H9 (cell line): ENCODE measurements at regions not wholly inside any gene's neighbourhood (a gene's known extent, or its start where the extent isn't known, plus 50 kb on each side); places are given as distances from the start of the nearest gene placed in this dataset.

Source experiments
- DNase-seq: peaks from one replicate; pipeline ENCODE4 v3.0.0-alpha.2; 2017
- H2AFZ ChIP-seq: one replicate; pipeline ENCODE4 v1.6.1; 2013; ENCODE audit warnings: mild to moderate bottlenecking, low read length, control low read depth, moderate library complexity
- H2AK5ac ChIP-seq: 2 replicates; pipeline ENCODE4 v1.6.1; 2013; ENCODE audit warnings: low read length, control low read depth, mixed read lengths; ENCODE audit not compliant: insufficient read length
- H2BK120ac ChIP-seq: one replicate; pipeline ENCODE4 v1.6.1; 2013; ENCODE audit warnings: low read depth, mild to moderate bottlenecking, low read length, control low read depth, inconsistent platforms; ENCODE audit not compliant: poor library complexity, severe bottlenecking
- H2BK12ac ChIP-seq: 2 replicates; pipeline ENCODE4 v1.6.1; 2013; ENCODE audit warnings: low read length, control low read depth, mixed read lengths, low read depth; ENCODE audit not compliant: insufficient read length
- H2BK15ac ChIP-seq: 2 replicates; pipeline ENCODE4 v1.6.1; 2013; ENCODE audit warnings: low read depth, low read length, control low read depth
- H2BK20ac ChIP-seq: one replicate; pipeline ENCODE4 v1.6.1; 2013; ENCODE audit warnings: low read depth, mild to moderate bottlenecking, low read length, control low read depth, inconsistent platforms; ENCODE audit not compliant: poor library complexity, severe bottlenecking
- H2BK5ac ChIP-seq: 2 replicates; pipeline ENCODE4 v1.6.1; 2013; ENCODE audit warnings: low read length, control low read depth, mixed read lengths; ENCODE audit not compliant: insufficient read length
- H3K14ac ChIP-seq: 2 replicates; pipeline ENCODE4 v1.6.1; 2013; ENCODE audit warnings: low read length, control low read depth; ENCODE audit not compliant: insufficient read depth
- H3K18ac ChIP-seq: 2 replicates; pipeline ENCODE4 v1.6.1; 2013; ENCODE audit warnings: low read depth, mild to moderate bottlenecking, mixed read lengths, low read length, control low read depth; ENCODE audit not compliant: insufficient read length
- H3K23ac ChIP-seq: 2 replicates; pipeline ENCODE4 v1.6.1; 2013; ENCODE audit warnings: low read length, control low read depth, mixed read lengths, low read depth; ENCODE audit not compliant: insufficient read length
- H3K23me2 ChIP-seq: 2 replicates; pipeline ENCODE4 v1.6.1; 2013; ENCODE audit warnings: low read depth, mild to moderate bottlenecking, mixed read lengths, low read length, control low read depth; ENCODE audit not compliant: insufficient read length, poor library complexity, severe bottlenecking
- H3K27ac ChIP-seq: 2 replicates; pipeline ENCODE4 v1.5.1; 2013; ENCODE audit warnings: low read length, control low read depth, mixed read lengths, low read depth; ENCODE audit not compliant: insufficient read length
- H3K27me3 ChIP-seq: 2 replicates; pipeline ENCODE4 v1.6.1; 2013; ENCODE audit warnings: low read length, control low read depth, inconsistent platforms; ENCODE audit not compliant: insufficient read depth
- H3K4ac ChIP-seq: 2 replicates; pipeline ENCODE4 v1.6.1; 2013; ENCODE audit warnings: low read depth, mild to moderate bottlenecking, control low read depth, inconsistent platforms, low read length, moderate library complexity
- H3K4me1 ChIP-seq: 2 replicates; pipeline ENCODE4 v1.6.1; 2013; ENCODE audit warnings: low read length, control low read depth, inconsistent platforms; ENCODE audit not compliant: insufficient read depth
- H3K4me2 ChIP-seq: 2 replicates; pipeline ENCODE4 v1.6.1; 2013; ENCODE audit warnings: low read length, control low read depth, mixed read lengths; ENCODE audit not compliant: insufficient read length, insufficient read depth
- H3K56ac ChIP-seq: 2 replicates; pipeline ENCODE4 v1.6.1; 2013; ENCODE audit warnings: low read depth, mild to moderate bottlenecking, mixed read lengths, low read length, control low read depth; ENCODE audit not compliant: insufficient read length
- H3K79me1 ChIP-seq: 2 replicates; pipeline ENCODE4 v1.6.1; 2013; ENCODE audit warnings: low read depth, mild to moderate bottlenecking, moderate library complexity, low read length, control low read depth, inconsistent platforms; ENCODE audit not compliant: insufficient read depth, poor library complexity, severe bottlenecking
- H3K79me2 ChIP-seq: 2 replicates; pipeline ENCODE4 v1.6.1; 2013; ENCODE audit warnings: low read length, control low read depth, inconsistent platforms; ENCODE audit not compliant: insufficient read depth
- H3K9ac ChIP-seq: 2 replicates; pipeline ENCODE4 v1.6.1; 2013; ENCODE audit warnings: low read length, control low read depth, mixed read lengths; ENCODE audit not compliant: insufficient read length; ENCODE audit errors: extremely low read depth
- H3K9me3 ChIP-seq: one replicate; pipeline ENCODE4 v1.6.1; 2013; ENCODE audit warnings: low read depth, low read length, inconsistent platforms; ENCODE audit not compliant: control insufficient read depth
- H3T11ph ChIP-seq: one replicate; pipeline ENCODE4 v1.6.1; 2013; ENCODE audit warnings: mild to moderate bottlenecking, low read length, control low read depth, inconsistent platforms
- H4K20me1 ChIP-seq: one replicate; pipeline ENCODE4 v1.6.1; 2013; ENCODE audit not compliant: control insufficient read depth, insufficient read length, insufficient read depth
- H4K5ac ChIP-seq: 2 replicates; pipeline ENCODE4 v1.6.1; 2013; ENCODE audit warnings: low read depth, mild to moderate bottlenecking, mixed read lengths, low read length, control low read depth; ENCODE audit not compliant: insufficient read length
- H4K8ac ChIP-seq: replicated peaks from 2 replicates; pipeline ENCODE4 v1.6.1; 2013; ENCODE audit warnings: low read length, control low read depth, mixed read lengths, low read depth; ENCODE audit not compliant: insufficient read length
- H4K91ac ChIP-seq: 2 replicates; pipeline ENCODE4 v1.6.1; 2013; ENCODE audit warnings: low read depth, mild to moderate bottlenecking, moderate library complexity, mixed read lengths, low read length, control low read depth; ENCODE audit not compliant: insufficient read length
- H3K27ac Mint-ChIP-seq, 3 experiments: 2 replicates in 2 of 3; 3 replicates in 1 of 3; pipeline ENCODE4 v1.8.0; 2020 to 2021; ENCODE audit warnings: mixed read lengths in 3 of 3, mild to moderate bottlenecking in 1 of 3, moderate library complexity in 1 of 3
- H3K27me3 Mint-ChIP-seq: 2 replicates; pipeline ENCODE4 v1.8.0; 2021; ENCODE audit warnings: low read depth, mild to moderate bottlenecking, moderate library complexity, mixed read lengths
- H3K36me3 Mint-ChIP-seq, 3 experiments: 2 replicates in 2 of 3; 3 replicates in 1 of 3; pipeline ENCODE4 v1.8.0; 2020 to 2021; ENCODE audit warnings: low read depth in 3 of 3, mixed read lengths in 3 of 3; ENCODE audit not compliant: insufficient read depth in 1 of 3
- H3K4me1 Mint-ChIP-seq, 2 experiments: 2 replicates each; pipeline ENCODE4 v1.8.0; 2020; ENCODE audit warnings: mixed read lengths in 2 of 2
- H3K4me3 Mint-ChIP-seq, 2 experiments: 2 replicates in 1 of 2; 3 replicates in 1 of 2; pipeline ENCODE4 v1.8.0; 2020 to 2021; ENCODE audit warnings: mild to moderate bottlenecking in 2 of 2, mixed read lengths in 2 of 2, moderate library complexity in 1 of 2
- H3K9me3 Mint-ChIP-seq, 2 experiments: 2 replicates in 1 of 2; 3 replicates in 1 of 2; pipeline ENCODE4 v1.8.0; 2020; ENCODE audit warnings: mild to moderate bottlenecking in 2 of 2, mixed read lengths in 2 of 2, moderate library complexity in 1 of 2
- CTCF ChIP-seq: fragments of 200-600 bp; sonication (generic); conservative IDR thresholded peaks from 3 replicates; pipeline ENCODE4 v1.8.0; 2021; ENCODE audit warnings: antibody characterized with exemption, mild to moderate bottlenecking
- WGBS: extraction: QIAGEN DNeasy Blood & Tissue Kit; methylation state at CpG from one replicate; pipeline ENCODE4 v1.1.7; 2013; ENCODE audit warnings: missing lambda C conversion rate, low lambda C conversion rate, mixed read lengths; ENCODE audit not compliant: insufficient read length; ENCODE audit errors: extremely low coverage; 5-methylcytosine and 5-hydroxymethylcytosine counted together

DNA sequence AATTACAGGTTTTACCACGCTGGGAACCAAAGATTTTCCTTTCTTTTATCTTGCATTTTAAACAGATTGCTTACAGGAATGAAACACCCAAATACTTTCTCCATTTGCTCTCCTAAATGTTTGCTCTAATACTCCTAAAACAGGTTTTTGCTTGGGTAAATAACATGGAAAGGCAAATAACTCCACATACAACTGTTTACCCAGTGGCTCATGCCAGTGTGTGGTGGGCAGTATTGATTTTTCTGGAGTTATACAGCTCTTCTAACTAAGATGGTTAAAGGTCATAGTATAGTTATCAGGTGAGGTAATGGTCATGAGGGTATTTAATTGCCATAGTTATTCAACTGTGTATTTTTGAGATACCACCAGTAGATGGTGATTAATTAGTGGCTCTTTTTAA is 61.2 kb upstream of the RAB27B start:
- no peak overlapping the region for H3K9ac ChIP-seq
- WGBS: no CpG with 5 or more reads among the region's 1 CpG
- Mint-ChIP-seq H3K4me1 (peaks cover 31 to 41% of the 10 kb centered on the region in 2 experiments), H3K4me3 (no peak overlapping the region), H3K27ac (no peak overlapping the region), H3K9me3 (no peaks in the 10 kb centered on the region), H3K27me3 (no peaks in the 10 kb centered on the region), H3K36me3 (no peaks in the 10 kb centered on the region; a peak in 1 of 7 replicates)
- no peak overlapping the region for H3K27ac ChIP-seq
- no peak for TF ChIP-seq CTCF
- H2BK5ac ChIP-seq: no peak overlapping the region
- H3K4me1 ChIP-seq: peaks cover 7% of the 10 kb centered on the region
- H2BK20ac ChIP-seq: no peak overlapping the region
- no peak overlapping the region for H4K5ac ChIP-seq
- no peaks in the 10 kb centered on the region for H3K23me2 ChIP-seq
- no peak overlapping the region for H4K8ac ChIP-seq
- H3K14ac ChIP-seq: no peak overlapping the region
- no peak overlapping the region for H3K23ac ChIP-seq
- no peak overlapping the region for H3T11ph ChIP-seq
- H3K79me1 ChIP-seq: no peaks in the 10 kb centered on the region
- no peak overlapping the region for H2BK12ac ChIP-seq
- H3K18ac ChIP-seq: no peak overlapping the region
- H4K91ac ChIP-seq: no peak overlapping the region
- no peak overlapping the region for H3K4me2 ChIP-seq
- no peak overlapping the region for H2BK120ac ChIP-seq
- H4K20me1 ChIP-seq: no peaks in the 10 kb centered on the region
- H3K56ac ChIP-seq: no peak overlapping the region
- no peak overlapping the region for H2BK15ac ChIP-seq
- H3K79me2 ChIP-seq: no peaks in the 10 kb centered on the region
- no peaks in the 10 kb centered on the region for H3K9me3 ChIP-seq
- no peak for DNase-seq
- no peak overlapping the region for H2AK5ac ChIP-seq
- H3K27me3 ChIP-seq: no peaks in the 10 kb centered on the region
- H2AFZ ChIP-seq: no peak overlapping the region
- no peak overlapping the region for H3K4ac ChIP-seq
